ENCODE measurements at regions not wholly inside any gene's neighbourhood (a gene's known extent, or its start where the extent isn't known, plus 50 kb on each side); places are given as distances from the start of the nearest gene placed in this dataset.

DNA sequence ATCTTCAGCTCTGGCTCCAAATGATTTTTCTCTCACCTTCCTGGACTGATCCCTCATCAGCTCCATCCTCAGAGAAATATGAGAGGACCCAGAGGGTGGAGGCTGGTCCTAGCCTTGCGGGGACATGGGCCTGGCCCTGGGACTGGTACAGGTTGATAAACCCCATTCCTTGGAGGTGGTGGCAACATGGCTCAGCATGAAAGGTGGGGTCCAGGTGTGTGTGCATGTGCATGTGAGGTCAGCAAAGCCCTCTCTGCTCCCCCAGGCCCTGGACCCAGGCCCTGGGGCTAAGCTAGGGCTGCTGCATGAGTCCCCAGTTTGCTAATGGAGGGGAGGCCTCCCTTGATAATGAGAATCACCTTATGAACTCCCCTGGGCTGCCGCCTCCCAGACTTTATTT, 363.1 kb downstream of the MATN1 start:
- H3K27ac ChIP-seq (ENCODE audit: low read depth, low read length) = no peak overlapping the region
- H3K36me3 ChIP-seq (ENCODE audit: insufficient read depth, low read length) = no peaks in the 10 kb centered on the region
- H3K79me2 ChIP-seq (ENCODE audit: control insufficient read depth, insufficient read depth, low read length, unreplicated experiment) = no peaks in the 10 kb centered on the region
- H2AFZ ChIP-seq (ENCODE audit: low read length, unreplicated experiment) = no peak overlapping the region
- H3K27me3 ChIP-seq (ENCODE audit: insufficient read depth, low read length) = no peaks in the 10 kb centered on the region
- no peak overlapping the region for H3K4me3 ChIP-seq (ENCODE audit: low read depth, low read length)
- no peaks in the 10 kb centered on the region for H3K4me1 ChIP-seq (ENCODE audit: control insufficient read depth, insufficient read depth, low read length, unreplicated experiment)

DNA sequence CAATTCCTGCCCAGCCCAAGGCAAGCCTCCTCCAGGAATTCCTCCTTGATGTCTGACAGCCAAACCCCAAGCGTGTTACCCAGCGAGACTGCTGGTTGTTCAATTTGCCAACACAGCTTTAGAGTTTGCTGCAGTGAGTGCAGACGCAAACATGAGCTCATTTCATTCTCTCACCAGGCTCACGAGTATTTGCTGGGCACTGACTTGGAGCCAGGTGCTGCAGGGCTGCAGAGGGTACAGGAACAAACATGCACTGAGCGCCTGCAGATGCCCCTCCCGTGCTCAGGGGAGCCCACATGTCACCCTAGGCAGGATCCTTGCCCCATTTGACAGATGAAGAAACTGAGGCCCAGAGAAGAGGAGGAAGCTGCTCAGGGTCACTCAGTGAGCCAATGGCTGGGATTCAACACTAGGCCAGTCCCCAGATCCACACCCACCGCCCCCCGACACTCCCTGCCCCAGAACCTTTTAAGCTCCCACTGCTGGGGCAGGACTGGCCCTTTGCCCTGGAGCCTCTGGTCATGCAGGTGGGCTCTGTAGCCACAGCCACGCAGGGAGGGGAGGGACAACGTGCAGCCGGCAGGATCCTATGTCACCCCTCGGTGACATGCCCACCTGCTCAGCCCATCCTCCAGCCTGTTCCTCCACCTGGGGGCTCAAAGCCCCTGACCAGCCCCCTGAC, 363.7 kb downstream of the MATN1 start:
- Histone ChIP-seq H3K27ac (ENCODE audit: low read depth, low read length) (no peak overlapping the region), H3K79me2 (ENCODE audit: control insufficient read depth, insufficient read depth, low read length, unreplicated experiment) (no peaks in the 10 kb centered on the region), H3K4me1 (ENCODE audit: control insufficient read depth, insufficient read depth, low read length, unreplicated experiment) (no peaks in the 10 kb centered on the region), H2AFZ (ENCODE audit: low read length, unreplicated experiment) (no peak overlapping the region), H3K36me3 (ENCODE audit: insufficient read depth, low read length) (no peaks in the 10 kb centered on the region), H3K27me3 (ENCODE audit: insufficient read depth, low read length) (no peaks in the 10 kb centered on the region), H3K4me3 (ENCODE audit: low read depth, low read length) (no peak overlapping the region)

DNA sequence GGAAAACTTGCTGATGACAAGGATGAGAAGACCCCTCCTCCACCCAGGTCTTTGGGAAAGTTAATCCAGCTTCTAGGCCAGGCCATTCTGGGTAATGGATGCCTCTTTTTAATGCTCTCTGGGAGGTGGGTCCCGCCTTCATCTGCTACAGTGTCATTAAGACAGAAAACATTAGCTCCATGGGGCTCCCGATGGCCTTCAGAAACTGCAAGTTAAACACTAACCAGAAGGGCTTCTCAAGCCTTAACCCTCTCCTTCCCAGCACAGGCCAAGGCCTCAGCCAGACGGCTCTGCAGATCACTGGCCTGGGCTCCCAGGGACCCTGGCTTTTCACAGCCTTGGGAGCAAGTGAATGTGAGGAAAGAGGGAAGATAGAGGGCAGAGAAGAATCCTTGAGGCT, 364.9 kb downstream of the MATN1 start:
- no peak overlapping the region for H3K27ac ChIP-seq (ENCODE audit: low read depth, low read length)

DNA sequence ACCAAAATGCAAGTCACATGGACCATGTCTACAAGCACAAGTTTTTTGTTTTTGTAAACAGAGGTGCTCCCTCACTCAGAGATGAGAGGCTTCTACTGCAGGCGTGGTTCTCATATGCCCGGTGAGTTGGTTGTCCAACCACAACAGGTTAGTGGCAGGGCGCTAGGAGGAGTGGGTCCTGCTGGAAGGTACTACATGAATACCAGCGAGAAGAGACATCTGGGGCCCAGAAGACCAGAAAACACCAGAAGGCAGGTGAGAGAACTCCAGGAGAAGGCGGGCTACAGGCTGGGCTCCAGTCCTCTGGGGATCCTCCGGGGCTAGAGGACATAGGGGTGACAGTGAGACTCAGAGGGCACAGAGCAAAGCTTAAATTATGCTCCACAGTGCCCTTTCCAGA, 366.5 kb downstream of the MATN1 start:
- no peaks in the 10 kb centered on the region for H3K4me1 ChIP-seq (ENCODE audit: control insufficient read depth, insufficient read depth, low read length, unreplicated experiment)
- H3K4me3 ChIP-seq (ENCODE audit: low read depth, low read length) = no peak overlapping the region
- no peaks in the 10 kb centered on the region for H3K27me3 ChIP-seq (ENCODE audit: insufficient read depth, low read length)
- H3K79me2 ChIP-seq (ENCODE audit: control insufficient read depth, insufficient read depth, low read length, unreplicated experiment) = no peaks in the 10 kb centered on the region
- H3K36me3 ChIP-seq (ENCODE audit: insufficient read depth, low read length) = no peaks in the 10 kb centered on the region
- H3K27ac ChIP-seq (ENCODE audit: low read depth, low read length) = no peak overlapping the region
- H2AFZ ChIP-seq (ENCODE audit: low read length, unreplicated experiment) = no peak overlapping the region

More for the DNA sequence above, 364.9 kb downstream of the MATN1 start:
- no peaks in the 10 kb centered on the region for H3K36me3 ChIP-seq (ENCODE audit: insufficient read depth, low read length)
- no peaks in the 10 kb centered on the region for H3K79me2 ChIP-seq (ENCODE audit: control insufficient read depth, insufficient read depth, low read length, unreplicated experiment)
- H3K4me1 ChIP-seq (ENCODE audit: control insufficient read depth, insufficient read depth, low read length, unreplicated experiment) = no peaks in the 10 kb centered on the region
- H3K27me3 ChIP-seq (ENCODE audit: insufficient read depth, low read length) = no peaks in the 10 kb centered on the region
- no peak overlapping the region for H3K4me3 ChIP-seq (ENCODE audit: low read depth, low read length)
- no peak overlapping the region for H2AFZ ChIP-seq (ENCODE audit: low read length, unreplicated experiment)

DNA sequence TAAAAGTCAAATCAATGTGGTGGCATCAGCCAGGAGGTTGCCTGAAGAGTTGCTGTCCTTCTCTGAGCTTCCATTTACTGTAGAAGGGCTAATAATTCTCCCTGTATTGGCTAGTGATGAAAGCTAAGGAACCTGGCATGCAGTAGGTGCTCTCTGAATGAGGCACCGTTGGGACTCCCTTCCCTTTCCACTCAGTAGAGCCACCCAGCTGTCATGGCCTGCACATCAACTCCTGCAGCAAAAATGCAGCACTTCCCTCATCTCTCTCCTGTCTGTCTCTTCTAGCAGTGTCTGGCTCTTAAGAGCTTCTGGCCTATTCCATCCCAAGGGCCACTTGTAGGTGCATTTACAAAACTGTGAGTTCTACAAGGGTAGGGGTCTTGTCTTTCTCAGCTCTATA, 369.0 kb downstream of the MATN1 start:
- Histone ChIP-seq H2AFZ (ENCODE audit: low read length, unreplicated experiment) (no peak overlapping the region), H3K4me1 (ENCODE audit: control insufficient read depth, insufficient read depth, low read length, unreplicated experiment) (no peaks in the 10 kb centered on the region), H3K4me3 (ENCODE audit: low read depth, low read length) (no peak overlapping the region), H3K36me3 (ENCODE audit: insufficient read depth, low read length) (no peaks in the 10 kb centered on the region), H3K79me2 (ENCODE audit: control insufficient read depth, insufficient read depth, low read length, unreplicated experiment) (no peaks in the 10 kb centered on the region), H3K27me3 (ENCODE audit: insufficient read depth, low read length) (no peaks in the 10 kb centered on the region), H3K27ac (ENCODE audit: low read depth, low read length) (no peak overlapping the region)

DNA sequence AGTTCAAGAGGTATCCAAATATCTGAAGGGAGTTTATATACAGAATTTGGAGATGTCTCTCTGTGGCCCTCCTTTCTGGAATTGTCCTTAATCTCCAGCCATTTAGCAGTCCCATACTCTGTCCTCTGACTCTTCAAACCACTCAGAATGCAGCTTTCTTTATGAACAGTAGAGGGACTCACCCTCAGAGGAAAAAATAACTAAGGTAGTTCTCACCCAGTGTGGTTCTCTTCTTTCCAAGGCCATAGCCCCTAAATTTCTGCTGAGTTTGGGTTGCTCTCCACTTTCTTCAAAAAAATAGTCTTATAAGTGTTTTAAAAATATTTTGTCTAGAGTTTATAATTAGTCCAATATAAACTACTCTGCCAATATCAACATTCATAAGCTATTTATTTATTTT, 369.7 kb downstream of the MATN1 start:
- Histone ChIP-seq H3K4me3 (ENCODE audit: low read depth, low read length) (no peak overlapping the region), H2AFZ (ENCODE audit: low read length, unreplicated experiment) (no peak overlapping the region), H3K4me1 (ENCODE audit: control insufficient read depth, insufficient read depth, low read length, unreplicated experiment) (no peaks in the 10 kb centered on the region), H3K36me3 (ENCODE audit: insufficient read depth, low read length) (no peaks in the 10 kb centered on the region), H3K27ac (ENCODE audit: low read depth, low read length) (no peak overlapping the region), H3K27me3 (ENCODE audit: insufficient read depth, low read length) (no peaks in the 10 kb centered on the region), H3K79me2 (ENCODE audit: control insufficient read depth, insufficient read depth, low read length, unreplicated experiment) (no peaks in the 10 kb centered on the region)

DNA sequence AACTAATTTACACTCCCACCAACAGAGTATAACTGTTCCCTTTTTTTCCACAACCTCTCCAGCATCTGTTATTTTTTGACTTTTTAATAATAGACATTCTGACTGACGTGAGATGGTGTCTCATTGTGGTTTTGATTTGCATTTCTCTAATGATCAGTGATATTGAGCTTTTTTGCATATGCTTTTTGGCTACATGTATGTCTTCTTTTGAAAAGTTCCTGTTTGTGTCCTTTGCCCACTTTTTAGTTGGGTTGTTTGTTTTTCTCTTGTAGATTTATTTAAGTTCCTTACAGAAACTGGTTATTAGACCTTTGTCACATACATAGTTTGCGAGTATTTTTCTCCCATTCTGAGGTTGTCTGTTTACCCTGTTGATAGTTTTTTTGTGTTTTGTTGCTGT, 375.2 kb downstream of the MATN1 start:
- H3K36me3 ChIP-seq (ENCODE audit: insufficient read depth, low read length) = no peaks in the 10 kb centered on the region
- no peak overlapping the region for H3K4me3 ChIP-seq (ENCODE audit: low read depth, low read length)
- H3K4me1 ChIP-seq (ENCODE audit: control insufficient read depth, insufficient read depth, low read length, unreplicated experiment) = no peaks in the 10 kb centered on the region
- peaks cover 3% of the 10 kb centered on the region; the same call in 1 of the 2 replicates for H3K27me3 ChIP-seq (ENCODE audit: insufficient read depth, low read length)
- no peak overlapping the region for H2AFZ ChIP-seq (ENCODE audit: low read length, unreplicated experiment)
- no peak overlapping the region for H3K27ac ChIP-seq (ENCODE audit: low read depth, low read length)
- no peaks in the 10 kb centered on the region for H3K79me2 ChIP-seq (ENCODE audit: control insufficient read depth, insufficient read depth, low read length, unreplicated experiment)

DNA sequence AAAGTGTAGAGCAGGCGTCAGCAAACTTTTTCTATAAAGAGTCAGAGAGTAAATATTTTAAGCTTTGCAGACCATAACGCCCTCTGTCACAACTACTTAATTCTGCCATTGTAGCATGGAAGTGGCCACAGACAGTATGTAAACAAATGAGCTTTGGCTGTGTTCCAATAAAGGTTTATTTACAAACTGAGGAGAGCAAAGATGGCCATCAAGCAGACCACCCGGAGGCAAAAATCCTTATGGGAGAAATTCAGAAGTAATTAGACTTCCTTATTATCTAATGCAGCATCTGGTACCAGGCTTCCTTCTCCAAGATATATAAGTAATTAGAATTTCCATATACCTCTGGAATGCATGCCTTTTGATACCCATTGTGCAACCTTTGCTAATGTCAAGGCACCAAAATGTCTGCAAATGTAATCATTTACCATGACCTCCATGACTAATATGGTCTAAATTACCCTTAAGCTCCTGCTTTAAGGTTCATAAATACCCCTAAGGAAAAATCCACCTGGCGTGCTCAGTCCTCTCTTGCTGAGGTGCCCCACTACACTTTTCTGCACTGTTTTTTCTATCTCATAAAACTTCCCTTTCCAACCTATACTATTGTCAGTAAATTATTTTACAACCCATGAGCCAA, 377.8 kb downstream of the MATN1 start:
- Histone ChIP-seq H3K4me1 (ENCODE audit: control insufficient read depth, insufficient read depth, low read length, unreplicated experiment) (no peaks in the 10 kb centered on the region), H3K27me3 (ENCODE audit: insufficient read depth, low read length) (peaks cover 8% of the 10 kb centered on the region; the same call in 1 of the 2 replicates), H3K4me3 (ENCODE audit: low read depth, low read length) (no peak overlapping the region), H3K27ac (ENCODE audit: low read depth, low read length) (no peak overlapping the region), H3K79me2 (ENCODE audit: control insufficient read depth, insufficient read depth, low read length, unreplicated experiment) (no peaks in the 10 kb centered on the region), H3K36me3 (ENCODE audit: insufficient read depth, low read length) (no peaks in the 10 kb centered on the region), H2AFZ (ENCODE audit: low read length, unreplicated experiment) (no peak overlapping the region)

DNA sequence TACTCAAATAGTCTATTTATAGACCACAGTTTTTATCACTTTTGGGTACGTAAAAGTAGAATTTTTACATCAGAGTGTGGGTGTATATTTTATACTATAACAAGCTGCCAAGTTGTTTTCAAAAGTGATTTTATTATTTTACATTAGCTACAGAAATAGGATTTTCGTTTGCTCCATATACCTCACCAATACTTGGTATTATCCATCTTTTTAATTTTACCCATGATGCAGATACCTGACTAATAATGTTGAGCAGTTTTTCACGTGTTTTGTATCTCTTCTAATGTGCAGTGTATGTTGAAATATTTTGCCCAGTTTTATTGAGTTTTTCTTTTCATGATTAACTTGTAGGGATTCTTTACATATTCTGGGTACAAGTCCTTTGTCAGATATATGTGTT, 379.8 kb downstream of the MATN1 start:
- H3K36me3 ChIP-seq (ENCODE audit: insufficient read depth, low read length) = no peaks in the 10 kb centered on the region
- H3K27me3 ChIP-seq (ENCODE audit: insufficient read depth, low read length) = peaks cover 8% of the 10 kb centered on the region; the same call in 1 of the 2 replicates
- no peaks in the 10 kb centered on the region for H3K79me2 ChIP-seq (ENCODE audit: control insufficient read depth, insufficient read depth, low read length, unreplicated experiment)
- no peak overlapping the region for H3K4me3 ChIP-seq (ENCODE audit: low read depth, low read length)
- no peak overlapping the region for H3K27ac ChIP-seq (ENCODE audit: low read depth, low read length)
- H2AFZ ChIP-seq (ENCODE audit: low read length, unreplicated experiment) = no peak overlapping the region
- no peaks in the 10 kb centered on the region for H3K4me1 ChIP-seq (ENCODE audit: control insufficient read depth, insufficient read depth, low read length, unreplicated experiment)

DNA sequence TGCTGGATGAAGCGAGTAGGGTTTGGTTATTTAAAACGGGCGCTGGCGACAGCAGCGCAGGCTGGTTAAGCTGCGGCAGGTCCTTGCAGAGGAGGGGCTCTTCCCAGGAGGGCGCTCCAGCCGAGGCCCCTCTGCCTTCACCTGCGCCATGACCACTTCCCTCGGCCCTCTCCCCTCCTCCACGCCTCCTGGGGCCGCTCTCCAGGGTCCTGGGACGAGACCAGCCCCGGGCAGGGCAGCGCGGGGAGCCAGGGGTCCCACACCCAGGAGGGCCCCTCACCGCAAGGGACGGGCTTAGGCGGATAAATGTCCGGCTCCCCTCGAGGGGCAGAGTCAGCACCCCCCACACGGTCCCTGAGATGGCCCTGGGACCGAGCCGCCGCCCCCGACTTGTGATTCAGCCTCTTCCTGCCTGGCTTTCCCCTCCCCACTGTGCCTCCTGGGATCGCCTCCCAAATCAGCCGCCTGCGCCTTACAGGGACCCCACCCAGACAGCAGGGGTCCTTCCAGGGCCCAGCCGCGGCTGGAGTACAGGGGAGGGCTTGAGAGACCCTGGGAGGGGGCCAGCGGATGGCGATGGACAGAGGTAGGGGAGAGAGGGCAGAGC, 380.7 kb downstream of the MATN1 start:
- Histone ChIP-seq H3K79me2 (ENCODE audit: control insufficient read depth, insufficient read depth, low read length, unreplicated experiment) (no peaks in the 10 kb centered on the region), H3K27me3 (ENCODE audit: insufficient read depth, low read length) (peaks cover 8% of the 10 kb centered on the region; the same call in 1 of the 2 replicates), H2AFZ (ENCODE audit: low read length, unreplicated experiment) (no peak overlapping the region), H3K36me3 (ENCODE audit: insufficient read depth, low read length) (no peaks in the 10 kb centered on the region), H3K27ac (ENCODE audit: low read depth, low read length) (no peak overlapping the region), H3K4me1 (ENCODE audit: control insufficient read depth, insufficient read depth, low read length, unreplicated experiment) (no peaks in the 10 kb centered on the region), H3K4me3 (ENCODE audit: low read depth, low read length) (no peak overlapping the region)

DNA sequence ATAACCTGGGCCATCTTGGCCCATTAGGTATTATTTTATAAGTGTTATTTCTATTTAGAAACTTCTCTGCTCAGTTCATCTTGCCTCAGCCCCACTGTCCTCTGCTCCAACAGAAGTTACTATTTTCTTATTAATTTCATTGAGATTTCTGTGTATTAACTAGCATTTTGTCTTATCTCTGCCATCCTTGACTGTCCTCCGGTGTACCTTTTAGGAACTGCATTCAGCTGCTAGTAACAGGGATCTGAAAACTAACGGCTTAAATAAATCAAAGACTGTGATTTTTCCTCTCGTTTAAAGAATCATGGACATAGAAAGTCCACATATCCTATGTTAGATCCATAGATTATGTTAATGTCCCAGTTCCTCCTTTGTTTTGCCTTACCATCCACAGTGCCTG, 382.5 kb downstream of the MATN1 start:
- no peak overlapping the region for H3K27ac ChIP-seq (ENCODE audit: low read depth, low read length)

More for the DNA sequence above, 382.5 kb downstream of the MATN1 start:
- no peaks in the 10 kb centered on the region for H3K79me2 ChIP-seq (ENCODE audit: control insufficient read depth, insufficient read depth, low read length, unreplicated experiment)
- H3K4me1 ChIP-seq (ENCODE audit: control insufficient read depth, insufficient read depth, low read length, unreplicated experiment) = no peaks in the 10 kb centered on the region
- H3K4me3 ChIP-seq (ENCODE audit: low read depth, low read length) = no peak overlapping the region
- no peak overlapping the region for H2AFZ ChIP-seq (ENCODE audit: low read length, unreplicated experiment)
- peaks cover 8% of the 10 kb centered on the region; the same call in 1 of the 2 replicates for H3K27me3 ChIP-seq (ENCODE audit: insufficient read depth, low read length)
- H3K36me3 ChIP-seq (ENCODE audit: insufficient read depth, low read length) = no peaks in the 10 kb centered on the region

Data from ACC112 (cell line).